PC-3 (cell line): ENCODE measurements at regions not wholly inside any gene's neighbourhood (a gene's known extent, or its start where the extent isn't known, plus 50 kb on each side); places are given as distances from the start of the nearest gene placed in this dataset.

Source experiments
- ATAC-seq: fragments of 200-7000 bp; cut with Tn5 transposase; 2 replicates; pipeline ENCODE4 v1.9.1; 2020; ENCODE audit warnings: mild to moderate bottlenecking, moderate library complexity
- BruUV-seq: library from RNA; stranded (reverse); fragments of 400-500 nt; replicated peaks from 2 replicates; lab custom pipeline; 2021; lab: Mats Ljungman, UMichigan
- CTCF ChIA-PET: fragments of 300-600 bp; sonication (Branson Sonifier 250); formaldehyde crosslinking; loops from one replicate; lab custom pipeline; 2022; ENCODE audit warnings: antibody characterized with exemption; lab: Charles Lee
- POLR2A ChIA-PET: fragments of 300-600 bp; sonication (Branson Sonifier 250); formaldehyde crosslinking; loops from one replicate; lab custom pipeline; 2022; ENCODE audit warnings: antibody characterized with exemption; ENCODE audit not compliant: unreplicated experiment; lab: Charles Lee
- DNase-seq: peaks from one replicate; pipeline ENCODE4 v3.0.0-alpha.2; 2015
- H2AFZ ChIP-seq: fragments of 300-600 bp; sonication (generic); 2 replicates; pipeline ENCODE4 v1.6.0; 2016; ENCODE audit warnings: antibody characterized with exemption, low read length
- H3F3A ChIP-seq: fragments of 300-600 bp; sonication (generic); one replicate; pipeline ENCODE4 v1.6.0; 2017; ENCODE audit warnings: antibody characterized with exemption, low read length, control low read depth, mild to moderate bottlenecking; ENCODE audit not compliant: unreplicated experiment
- H3K27ac ChIP-seq: fragments of 300-600 bp; sonication (generic); 2 replicates; pipeline ENCODE4 v1.5.1; 2016; ENCODE audit warnings: mild to moderate bottlenecking, low read length
- H3K27me3 ChIP-seq: fragments of 300-600 bp; sonication (generic); 2 replicates; pipeline ENCODE4 v1.6.1; 2016; ENCODE audit warnings: low read length, mixed read lengths
- H3K36me3 ChIP-seq: fragments of 300-600 bp; sonication (generic); 2 replicates; pipeline ENCODE4 v1.6.1; 2016; ENCODE audit warnings: low read depth, mixed run types, low read length, mixed read lengths
- H3K4me1 ChIP-seq: fragments of 300-600 bp; sonication (generic); 2 replicates; pipeline ENCODE4 v1.5.1; 2016; ENCODE audit warnings: low read length; ENCODE audit not compliant: insufficient read depth
- H3K4me2 ChIP-seq: fragments of 300-600 bp; sonication (generic); 2 replicates; pipeline ENCODE4 v1.6.0; 2016; ENCODE audit warnings: low read length
- H3K4me3 ChIP-seq: fragments of 300-600 bp; sonication (generic); 2 replicates; pipeline ENCODE4 v1.5.1; 2016; ENCODE audit warnings: mild to moderate bottlenecking, low read length, mixed read lengths
- H3K79me2 ChIP-seq: fragments of 300-600 bp; sonication (generic); 2 replicates; pipeline ENCODE4 v1.6.1; 2017; ENCODE audit warnings: low read length, mixed read lengths
- H3K9ac ChIP-seq: fragments of 300-600 bp; sonication (generic); 2 replicates; pipeline ENCODE4 v1.6.0; 2016; ENCODE audit warnings: mild to moderate bottlenecking, low read length
- H3K9me2 ChIP-seq: fragments of 300-600 bp; sonication (generic); replicated peaks from 2 replicates; pipeline ENCODE4 v1.6.1; 2016; ENCODE audit warnings: mixed run types, low read length, mixed read lengths
- H3K9me3 ChIP-seq: fragments of 300-600 bp; sonication (generic); 2 replicates; pipeline ENCODE4 v1.6.1; 2016; ENCODE audit warnings: low read length, mixed read lengths
- H4K20me1 ChIP-seq: fragments of 300-600 bp; sonication (generic); 2 replicates; pipeline ENCODE4 v1.6.1; 2016; ENCODE audit warnings: low read length, mixed read lengths
- CTCF ChIP-seq: fragments of 300-600 bp; sonication (generic); conservative IDR thresholded peaks from 2 replicates; pipeline ENCODE4 v1.5.1; 2017; ENCODE audit warnings: antibody characterized with exemption, low read depth, mild to moderate bottlenecking, low read length
- EZH2 ChIP-seq: fragments of 300-600 bp; sonication (generic); IDR thresholded peaks from one replicate; pipeline ENCODE4 v1.6.1; 2017; ENCODE audit warnings: antibody characterized with exemption, mild to moderate bottlenecking, low read length; ENCODE audit not compliant: unreplicated experiment
- EZH2phosphoT487 ChIP-seq: fragments of 300-600 bp; sonication (generic); IDR thresholded peaks from 2 replicates; pipeline ENCODE4 v1.6.1; 2018; ENCODE audit warnings: mild to moderate bottlenecking, antibody characterized with exemption, low read length, borderline replicate concordance
- intact Hi-C: fragments of 100-400 bp; cut with micrococcal nuclease; formaldehyde crosslinking; loops from 2 replicates; pipeline ENCODE4 v1.9.0; 2023

GRCh38 chr1:192735298-192735915 lies 73.4 kb upstream of the RGS2 start:
- H3K9ac ChIP-seq = no peak overlapping the region
- DNase-seq = no peak
- BruUV-seq = no TSS peak
- no peak for TF ChIP-seq CTCF
- H4K20me1 ChIP-seq = no peaks in the 10 kb centered on the region
- no peaks in the 10 kb centered on the region for H3K9me2 ChIP-seq
- ChIA-PET POLR2A (no interaction called here), CTCF (no interaction called here)
- H3K4me3 ChIP-seq = no peak overlapping the region
- no peak for ATAC-seq
- H2AFZ ChIP-seq = no peak overlapping the region
- intact Hi-C loops = no loop called here
- no peak overlapping the region for H3K4me2 ChIP-seq
- H3K79me2 ChIP-seq = no peaks in the 10 kb centered on the region
- no peaks in the 10 kb centered on the region for H3K27me3 ChIP-seq
- H3K4me1 ChIP-seq = no peaks in the 10 kb centered on the region
- no peaks in the 10 kb centered on the region for H3K36me3 ChIP-seq
- H3K27ac ChIP-seq = no peak overlapping the region
- H3K9me3 ChIP-seq = no peaks in the 10 kb centered on the region
- no peaks in the 10 kb centered on the region for H3F3A ChIP-seq

GRCh38 chr1:192737306-192737705 lies 71.5 kb upstream of the RGS2 start:
- no peak overlapping the region for H3K4me3 ChIP-seq

GRCh38 chr1:192739476-192740184 lies 69.2 kb upstream of the RGS2 start:
- Histone ChIP-seq H3K79me2 (no peaks in the 10 kb centered on the region), H4K20me1 (no peaks in the 10 kb centered on the region), H3K27ac (no peak overlapping the region), H3K9ac (no peak overlapping the region), H3K4me1 (no peaks in the 10 kb centered on the region), H2AFZ (no peak overlapping the region), H3F3A (no peaks in the 10 kb centered on the region), H3K36me3 (no peaks in the 10 kb centered on the region), H3K4me3 (no peak overlapping the region), H3K9me2 (no peaks in the 10 kb centered on the region), H3K9me3 (no peaks in the 10 kb centered on the region), H3K4me2 (no peak overlapping the region), H3K27me3 (no peaks in the 10 kb centered on the region)
- CTCF ChIA-PET = no interaction called here
- DNase-seq (no peak), ATAC-seq (no peak)
- TF ChIP-seq EZH2 (no peak), EZH2phosphoT487 (no peak), CTCF (no peak)
- BruUV-seq = no TSS peak
- POLR2A ChIA-PET = no interaction called here
- intact Hi-C loops = no loop called here

More at GRCh38 chr1:192737306-192737705, 71.5 kb upstream of the RGS2 start:
- Histone ChIP-seq H3K9me2 (no peaks in the 10 kb centered on the region), H3K27ac (no peak overlapping the region), H3F3A (no peaks in the 10 kb centered on the region), H4K20me1 (no peaks in the 10 kb centered on the region), H2AFZ (no peak overlapping the region), H3K9ac (no peak overlapping the region), H3K9me3 (no peaks in the 10 kb centered on the region), H3K79me2 (no peaks in the 10 kb centered on the region), H3K27me3 (no peaks in the 10 kb centered on the region), H3K36me3 (no peaks in the 10 kb centered on the region), H3K4me2 (no peak overlapping the region), H3K4me1 (no peaks in the 10 kb centered on the region)
- no peak for TF ChIP-seq EZH2phosphoT487
- POLR2A ChIA-PET = interaction anchor here (0.7 kb wide), 1 partner anchor 145 kb away, joined by 8 read pairs; no protein-coding TSS in a partner anchor
- DNase-seq (no peak), ATAC-seq (no peak)
- no TSS peak for BruUV-seq
- CTCF ChIA-PET = no interaction called here
- intact Hi-C loops = no loop called here
